Fibroblast of mammary gland (primary cell): ENCODE measurements at regions not wholly inside any gene's neighbourhood (a gene's known extent, or its start where the extent isn't known, plus 50 kb on each side); places are given as distances from the start of the nearest gene placed in this dataset.
"Not testable (repeated sequence)": the region's sequence is repeated elsewhere in the genome, so short reads cannot be mapped to it uniquely, and the experiment has no call there.

ENCODE experiments used
- DNase-seq: peaks from one replicate; pipeline ENCODE4 v3.0.0-alpha.2; 2010; ENCODE audit warnings: low read depth
- H3K4me3 ChIP-seq: 2 replicates; pipeline ENCODE4 v1.5.1; 2011; ENCODE audit warnings: low read depth, mild to moderate bottlenecking, low read length, moderate library complexity; ENCODE audit not compliant: control insufficient read depth
- TF ChIP-seq, protein P1 (sequence below): conservative IDR thresholded peaks from 2 replicates; pipeline ENCODE4 v1.5.1; 2011; ENCODE audit warnings: low read depth, low read length, inconsistent platforms; ENCODE audit not compliant: control insufficient read depth, insufficient read depth

DNA sequence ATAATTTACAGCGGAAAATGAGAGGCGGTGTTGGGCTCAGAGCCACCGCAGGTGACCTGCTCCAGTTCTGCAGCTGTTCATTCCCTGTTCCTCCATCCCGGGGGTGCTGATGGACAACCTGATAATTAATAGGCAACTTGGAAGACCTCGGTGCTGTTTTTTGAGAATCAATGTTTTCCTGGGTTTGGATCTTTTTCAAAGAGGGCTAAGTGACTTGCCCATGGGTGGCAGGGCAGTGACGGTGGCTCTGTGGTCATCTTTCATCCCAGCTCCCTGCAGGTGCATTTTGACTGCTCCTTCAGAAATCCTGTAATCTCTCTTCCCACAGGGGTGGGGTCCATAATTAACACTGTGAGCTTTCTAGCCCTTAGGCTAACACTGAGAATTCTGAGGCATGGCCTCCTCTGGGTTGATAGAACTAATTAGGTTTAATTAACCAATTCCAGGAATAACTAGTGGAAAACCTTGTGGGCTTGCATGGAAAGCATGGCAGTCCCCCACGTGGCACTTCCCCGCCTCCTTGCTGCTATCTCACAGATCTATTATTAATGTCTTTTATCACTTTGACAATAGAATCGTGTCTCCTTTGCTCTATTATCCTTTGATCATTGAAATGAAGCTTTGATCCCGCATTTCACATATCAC is 217.9 kb downstream of the GLRX3 start:
- DNase-seq = no peak
- no peak overlapping the region for H3K4me3 ChIP-seq
- TF ChIP-seq, protein P1, sequence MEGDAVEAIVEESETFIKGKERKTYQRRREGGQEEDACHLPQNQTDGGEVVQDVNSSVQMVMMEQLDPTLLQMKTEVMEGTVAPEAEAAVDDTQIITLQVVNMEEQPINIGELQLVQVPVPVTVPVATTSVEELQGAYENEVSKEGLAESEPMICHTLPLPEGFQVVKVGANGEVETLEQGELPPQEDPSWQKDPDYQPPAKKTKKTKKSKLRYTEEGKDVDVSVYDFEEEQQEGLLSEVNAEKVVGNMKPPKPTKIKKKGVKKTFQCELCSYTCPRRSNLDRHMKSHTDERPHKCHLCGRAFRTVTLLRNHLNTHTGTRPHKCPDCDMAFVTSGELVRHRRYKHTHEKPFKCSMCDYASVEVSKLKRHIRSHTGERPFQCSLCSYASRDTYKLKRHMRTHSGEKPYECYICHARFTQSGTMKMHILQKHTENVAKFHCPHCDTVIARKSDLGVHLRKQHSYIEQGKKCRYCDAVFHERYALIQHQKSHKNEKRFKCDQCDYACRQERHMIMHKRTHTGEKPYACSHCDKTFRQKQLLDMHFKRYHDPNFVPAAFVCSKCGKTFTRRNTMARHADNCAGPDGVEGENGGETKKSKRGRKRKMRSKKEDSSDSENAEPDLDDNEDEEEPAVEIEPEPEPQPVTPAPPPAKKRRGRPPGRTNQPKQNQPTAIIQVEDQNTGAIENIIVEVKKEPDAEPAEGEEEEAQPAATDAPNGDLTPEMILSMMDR = no peak

DNA sequence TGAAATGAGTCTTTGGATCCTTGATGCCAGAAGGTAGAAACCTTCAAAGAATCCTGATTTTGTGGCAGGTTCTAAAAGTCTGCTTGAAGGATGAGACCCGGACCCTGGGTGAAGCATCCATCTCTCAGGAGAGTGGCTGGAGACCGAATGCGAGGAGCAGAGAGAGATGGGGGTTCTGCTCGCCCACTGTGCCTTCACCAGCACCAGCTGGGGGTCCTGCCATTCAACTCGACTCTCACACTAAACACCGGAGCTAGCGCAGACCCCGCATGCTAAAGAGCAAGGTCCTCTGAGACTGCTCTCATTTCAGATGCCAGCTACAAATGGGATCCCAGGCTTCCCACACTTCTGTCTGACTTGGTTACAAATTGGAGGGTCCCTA is 218.4 kb downstream of the GLRX3 start:
- H3K4me3 ChIP-seq = no peak overlapping the region
- DNase-seq = no peak
- TF ChIP-seq, protein P1 = no peak

DNA sequence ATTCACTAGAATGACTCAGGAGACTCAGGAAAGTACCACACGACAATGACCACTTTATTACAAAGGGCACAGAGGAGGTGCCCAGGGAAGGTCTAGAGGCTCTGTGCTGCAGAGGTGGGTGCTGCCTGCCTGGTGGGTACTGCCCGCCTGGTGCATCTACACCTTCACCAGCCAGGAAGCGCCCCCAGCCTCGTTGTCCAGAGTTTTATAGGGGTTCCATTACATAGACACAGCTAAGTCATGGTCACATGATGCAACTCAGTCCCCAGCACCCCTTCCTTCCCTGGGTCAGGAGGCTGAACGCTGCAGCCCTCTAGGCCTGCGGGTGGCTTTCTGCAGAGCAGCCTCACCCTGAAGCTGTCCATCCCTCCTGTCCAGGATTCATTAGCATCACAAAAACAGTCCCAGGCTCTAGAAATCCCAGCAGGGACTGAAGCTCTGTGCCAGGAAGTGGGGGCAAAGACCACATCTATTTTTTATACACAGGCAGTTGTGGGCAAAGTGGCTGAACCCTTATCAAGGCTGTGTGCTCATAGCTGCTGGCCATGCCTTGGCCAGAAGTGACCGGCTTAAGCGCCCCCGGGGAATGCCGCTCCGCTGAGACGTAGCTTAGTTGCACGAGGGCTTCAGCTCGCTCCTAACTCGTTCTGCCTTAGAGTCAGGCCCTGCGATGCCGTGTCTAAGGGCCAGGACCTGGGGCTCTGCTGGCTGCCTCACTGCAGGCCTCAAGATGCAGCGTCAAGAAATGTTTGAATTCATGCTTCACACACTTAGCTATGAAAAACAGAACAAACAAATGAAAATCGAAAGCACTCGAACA is 219.0 kb downstream of the GLRX3 start:
- DNase-seq = no peak

DNA sequence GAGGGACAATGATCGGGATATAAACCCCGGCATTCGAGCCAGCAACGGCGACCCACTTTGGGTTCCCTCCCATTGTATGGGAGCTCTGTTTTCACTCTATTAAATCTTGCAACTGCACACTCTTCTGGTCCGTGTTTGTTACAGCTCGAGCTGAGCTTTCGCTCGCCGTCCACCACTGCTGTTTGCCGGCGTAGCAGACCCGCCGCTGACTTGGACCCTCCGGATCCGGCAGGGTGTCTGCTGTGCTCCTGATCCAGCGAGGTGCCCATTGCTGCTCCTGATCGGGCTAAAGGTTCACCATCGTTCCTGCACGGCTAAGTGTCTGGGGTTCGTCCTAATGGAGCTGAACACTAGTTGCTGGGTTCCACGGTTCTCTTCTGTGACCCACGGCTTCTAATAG is 220.2 kb downstream of the GLRX3 start:
- not testable (repeated sequence) for H3K4me3 ChIP-seq, DNase-seq

More for the DNA sequence above, 219.0 kb downstream of the GLRX3 start:
- no peak overlapping the region for H3K4me3 ChIP-seq
- TF ChIP-seq, protein P1 = no peak

DNA sequence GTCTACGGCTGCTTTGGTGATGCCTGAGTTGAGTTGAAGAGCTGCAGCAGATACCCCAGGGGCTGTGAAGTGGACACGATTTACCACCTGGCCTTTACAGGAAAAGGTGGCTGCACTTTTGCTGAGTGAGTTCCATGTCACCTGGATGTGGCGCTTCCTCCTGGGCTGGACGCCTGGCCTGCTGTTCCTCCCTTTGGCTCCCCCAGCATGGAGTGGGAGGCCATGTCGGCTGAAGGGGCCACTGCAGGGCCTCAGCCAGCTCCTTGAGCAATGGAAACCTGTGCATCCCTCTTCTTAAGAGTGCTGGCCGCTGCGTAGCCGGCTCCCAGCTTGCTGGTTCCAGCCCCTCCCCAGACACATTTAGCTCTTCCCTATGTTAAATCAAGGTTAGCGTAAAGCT is 221.0 kb downstream of the GLRX3 start:
- TF ChIP-seq, protein P1 = no peak
- no peak for DNase-seq
- H3K4me3 ChIP-seq = no peak overlapping the region

DNA sequence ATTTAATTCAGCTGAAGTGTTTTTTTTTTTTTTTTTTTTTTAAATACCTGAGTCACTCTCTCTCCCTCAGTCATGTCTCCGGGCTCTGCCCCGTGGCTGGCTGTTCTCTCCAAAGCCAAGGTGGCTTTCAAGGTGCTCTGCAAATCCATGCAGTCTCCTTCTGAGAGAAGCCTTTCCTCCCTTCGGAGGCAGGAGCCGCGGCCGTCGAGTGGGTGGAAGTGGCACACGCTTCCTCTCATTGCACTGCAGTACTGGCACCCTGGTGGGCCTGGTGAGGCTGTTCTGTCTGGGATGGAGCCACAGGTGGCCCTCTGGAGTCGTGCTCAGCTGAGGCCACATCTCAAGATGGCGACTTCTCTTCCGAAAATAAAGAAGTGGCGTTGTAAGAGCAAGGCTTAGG is 221.8 kb downstream of the GLRX3 start:
- DNase-seq = no peak
- no peak overlapping the region for H3K4me3 ChIP-seq
- TF ChIP-seq, protein P1 = no peak

DNA sequence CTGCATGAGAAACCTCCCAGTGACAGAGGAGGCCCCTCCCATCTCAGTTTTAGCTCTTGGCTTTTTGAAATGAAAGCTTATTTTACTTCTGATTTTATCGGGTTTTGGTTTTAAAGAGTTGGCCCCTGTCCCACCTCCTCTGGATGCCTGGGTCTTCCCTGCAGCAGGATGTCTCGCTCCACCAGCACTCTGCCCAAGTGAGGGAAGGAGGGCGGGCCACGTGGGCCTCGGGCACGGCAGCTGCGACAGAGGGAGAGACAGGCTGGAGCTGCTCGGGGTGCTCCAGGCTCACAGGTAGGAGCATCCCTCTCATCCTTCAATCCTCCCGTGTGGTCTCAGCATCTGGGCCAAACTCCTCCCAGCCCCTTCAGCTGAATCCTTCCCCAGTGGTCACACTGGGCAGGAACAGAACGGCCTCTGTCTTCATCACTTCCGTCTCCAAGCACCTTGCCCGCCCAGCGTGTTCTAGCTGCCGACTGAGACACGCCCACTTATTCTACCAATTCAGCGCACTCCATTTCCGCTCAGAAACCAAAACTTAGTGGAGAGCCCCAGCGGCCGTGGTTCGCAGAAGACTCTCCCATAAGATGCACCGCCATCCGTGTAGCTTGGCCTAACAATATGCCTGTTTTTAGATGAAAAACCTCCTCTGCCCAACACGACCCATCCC is 222.9 kb downstream of the GLRX3 start:
- no peak overlapping the region for H3K4me3 ChIP-seq
- TF ChIP-seq, protein P1 = no peak
- no peak for DNase-seq
